ENCODE measurements at regions not wholly inside any gene's neighbourhood (a gene's known extent, or its start where the extent isn't known, plus 50 kb on each side); places are given as distances from the start of the nearest gene placed in this dataset.
A peak's percentile ranks its signal among the peaks of the same experiment; 100 is the strongest.

GRCh38 chr1:201691716-201692554 is 137.0 kb upstream of the IPO9 start:
- Histone ChIP-seq H4K8ac (ENCODE audit: low read depth, low read length) (no peak overlapping the region), H3K18ac (ENCODE audit: low read length) (no peak overlapping the region), H3K9me3 (ENCODE audit: insufficient read depth, low read depth, low read length) (peaks cover 4% of the 10 kb centered on the region), H4K12ac (ENCODE audit: low read depth, low read length) (no peak overlapping the region), H3K27ac (ENCODE audit: low read depth, low read length) (no peak overlapping the region), H3K14ac (ENCODE audit: low read length) (no peak overlapping the region), H2BK5ac (ENCODE audit: low read depth, low read length, poor library complexity) (no peak overlapping the region), H3K36me3 (ENCODE audit: control insufficient read depth in 1 of 2, insufficient read depth in 2 of 2, low read length in 2 of 2) (peaks cover 0 to 3% of the 10 kb centered on the region in 2 experiments), H2AK5ac (ENCODE audit: low read length) (no peak overlapping the region), H3K79me1 (ENCODE audit: low read length) (no peaks in the 10 kb centered on the region), H3K4me1 (ENCODE audit: control insufficient read depth in 1 of 2, insufficient read depth in 2 of 2, low read length in 2 of 2) (no peaks in the 10 kb centered on the region), H3K27me3 (ENCODE audit: insufficient read depth, low read length) (no peaks in the 10 kb centered on the region), H3K4me3 (ENCODE audit: low read depth, low read length) (no peak overlapping the region), H3K23ac (ENCODE audit: low read length) (no peak overlapping the region), H3K4me2 (ENCODE audit: low read length) (no peak overlapping the region), H2BK12ac (ENCODE audit: low read length) (no peak overlapping the region), H3K79me2 (ENCODE audit: control insufficient read depth, insufficient read depth, low read length, poor library complexity) (no peaks in the 10 kb centered on the region), H3K9ac (ENCODE audit: low read length) (no peak overlapping the region), H2AFZ (ENCODE audit: insufficient read depth, low read length, poor library complexity) (no peak overlapping the region), H4K91ac (ENCODE audit: low read depth, low read length) (no peak overlapping the region), H3K4ac (ENCODE audit: low read depth, low read length) (no peak overlapping the region), H2BK120ac (ENCODE audit: insufficient read depth, low read length, poor library complexity) (no peak overlapping the region)
- DNase-seq = no peak
- WGBS (ENCODE audit: extremely low coverage, insufficient coverage, insufficient read length) = no CpG with 5 or more reads among the region's 6 CpGs

- Histone ChIP-seq H3K79me1 (ENCODE audit: low read length) (no peaks in the 10 kb centered on the region), H2AK5ac (ENCODE audit: low read length) (no peak overlapping the region), H3K4ac (ENCODE audit: low read depth, low read length) (no peak overlapping the region), H3K18ac (ENCODE audit: low read length) (no peak overlapping the region), H2BK120ac (ENCODE audit: insufficient read depth, low read length, poor library complexity) (no peak overlapping the region), H4K91ac (ENCODE audit: low read depth, low read length) (no peak overlapping the region), H3K36me3 (ENCODE audit: control insufficient read depth in 1 of 2, insufficient read depth in 2 of 2, low read length in 2 of 2) (peaks cover 0 to 3% of the 10 kb centered on the region in 2 experiments), H2BK5ac (ENCODE audit: low read depth, low read length, poor library complexity) (no peak overlapping the region), H3K9ac (ENCODE audit: low read length) (no peak overlapping the region), H3K23ac (ENCODE audit: low read length) (no peak overlapping the region), H3K4me3 (ENCODE audit: low read depth, low read length) (no peak overlapping the region), H3K27ac (ENCODE audit: low read depth, low read length) (no peak overlapping the region), H3K9me3 (ENCODE audit: insufficient read depth, low read depth, low read length) (peaks cover 4% of the 10 kb centered on the region), H4K12ac (ENCODE audit: low read depth, low read length) (no peak overlapping the region), H3K4me2 (ENCODE audit: low read length) (no peak overlapping the region), H3K4me1 (ENCODE audit: control insufficient read depth in 1 of 2, insufficient read depth in 2 of 2, low read length in 2 of 2) (no peaks in the 10 kb centered on the region), H3K27me3 (ENCODE audit: insufficient read depth, low read length) (no peaks in the 10 kb centered on the region), H2AFZ (ENCODE audit: insufficient read depth, low read length, poor library complexity) (no peak overlapping the region), H2BK12ac (ENCODE audit: low read length) (no peak overlapping the region), H3K79me2 (ENCODE audit: control insufficient read depth, insufficient read depth, low read length, poor library complexity) (no peaks in the 10 kb centered on the region), H4K8ac (ENCODE audit: low read depth, low read length) (no peak overlapping the region), H3K14ac (ENCODE audit: low read length) (no peak overlapping the region)
- WGBS (ENCODE audit: extremely low coverage, insufficient coverage, insufficient read length) = no CpG with 5 or more reads among the region's 3 CpGs
- DNase-seq = peak in 1 of 2 donors; percentile 46
Observed at GRCh38 chr1:201692555-201693394, 136.2 kb upstream of the IPO9 start.

GRCh38 chr1:201693890-201694607 is 134.9 kb upstream of the IPO9 start:
- Histone ChIP-seq H2BK5ac (ENCODE audit: low read depth, low read length, poor library complexity) (no peak overlapping the region), H3K79me2 (ENCODE audit: control insufficient read depth, insufficient read depth, low read length, poor library complexity) (no peaks in the 10 kb centered on the region), H2AFZ (ENCODE audit: insufficient read depth, low read length, poor library complexity) (no peak overlapping the region), H3K4ac (ENCODE audit: low read depth, low read length) (no peak overlapping the region), H3K4me3 (ENCODE audit: low read depth, low read length) (no peak overlapping the region), H3K36me3 (ENCODE audit: control insufficient read depth in 1 of 2, insufficient read depth in 2 of 2, low read length in 2 of 2) (peaks cover 5 to 8% of the 10 kb centered on the region in 2 experiments), H3K9ac (ENCODE audit: low read length) (no peak overlapping the region), H2AK5ac (ENCODE audit: low read length) (no peak overlapping the region), H2BK12ac (ENCODE audit: low read length) (no peak overlapping the region), H3K4me1 (ENCODE audit: control insufficient read depth in 1 of 2, insufficient read depth in 2 of 2, low read length in 2 of 2) (no peaks in the 10 kb centered on the region), H3K79me1 (ENCODE audit: low read length) (no peaks in the 10 kb centered on the region), H3K14ac (ENCODE audit: low read length) (no peak overlapping the region), H3K23ac (ENCODE audit: low read length) (no peak overlapping the region), H4K12ac (ENCODE audit: low read depth, low read length) (no peak overlapping the region), H3K27ac (ENCODE audit: low read depth, low read length) (no peak overlapping the region), H2BK120ac (ENCODE audit: insufficient read depth, low read length, poor library complexity) (no peak overlapping the region), H4K91ac (ENCODE audit: low read depth, low read length) (no peak overlapping the region), H3K27me3 (ENCODE audit: insufficient read depth, low read length) (no peaks in the 10 kb centered on the region), H3K9me3 (ENCODE audit: insufficient read depth, low read depth, low read length) (peaks cover 4% of the 10 kb centered on the region), H3K18ac (ENCODE audit: low read length) (peak overlapping the region; percentile 18), H3K4me2 (ENCODE audit: low read length) (no peak overlapping the region), H4K8ac (ENCODE audit: low read depth, low read length) (no peak overlapping the region)
- WGBS (ENCODE audit: extremely low coverage, insufficient coverage, insufficient read length) = no CpG with 5 or more reads among the region's 8 CpGs
- DNase-seq = no peak

- Histone ChIP-seq H3K9ac (ENCODE audit: low read length) (no peak overlapping the region), H4K12ac (ENCODE audit: low read depth, low read length) (no peak overlapping the region), H4K91ac (ENCODE audit: low read depth, low read length) (no peak overlapping the region), H3K4me3 (ENCODE audit: low read depth, low read length) (no peak overlapping the region), H3K27ac (ENCODE audit: low read depth, low read length) (no peak overlapping the region), H2AFZ (ENCODE audit: insufficient read depth, low read length, poor library complexity) (no peak overlapping the region), H3K23ac (ENCODE audit: low read length) (no peak overlapping the region), H4K8ac (ENCODE audit: low read depth, low read length) (no peak overlapping the region), H2BK120ac (ENCODE audit: insufficient read depth, low read length, poor library complexity) (no peak overlapping the region), H3K18ac (ENCODE audit: low read length) (no peak overlapping the region), H3K9me3 (ENCODE audit: insufficient read depth, low read depth, low read length) (peaks cover 4% of the 10 kb centered on the region), H3K14ac (ENCODE audit: low read length) (no peak overlapping the region), H2BK12ac (ENCODE audit: low read length) (no peak overlapping the region), H3K27me3 (ENCODE audit: insufficient read depth, low read length) (no peaks in the 10 kb centered on the region), H3K79me2 (ENCODE audit: control insufficient read depth, insufficient read depth, low read length, poor library complexity) (no peaks in the 10 kb centered on the region), H3K4me1 (ENCODE audit: control insufficient read depth in 1 of 2, insufficient read depth in 2 of 2, low read length in 2 of 2) (no peaks in the 10 kb centered on the region), H3K4me2 (ENCODE audit: low read length) (no peak overlapping the region), H2BK5ac (ENCODE audit: low read depth, low read length, poor library complexity) (no peak overlapping the region), H3K79me1 (ENCODE audit: low read length) (no peaks in the 10 kb centered on the region), H2AK5ac (ENCODE audit: low read length) (no peak overlapping the region), H3K4ac (ENCODE audit: low read depth, low read length) (no peak overlapping the region), H3K36me3 (ENCODE audit: control insufficient read depth in 1 of 2, insufficient read depth in 2 of 2, low read length in 2 of 2) (peaks cover 5 to 8% of the 10 kb centered on the region in 2 experiments)
- DNase-seq = no peak
- no CpG with 5 or more reads among the region's 12 CpGs for WGBS (ENCODE audit: extremely low coverage, insufficient coverage, insufficient read length)
Observed at GRCh38 chr1:201694608-201695335, 134.2 kb upstream of the IPO9 start.
